Fibroblast of upper back skin (primary cell): ENCODE measurements at regions not wholly inside any gene's neighbourhood (a gene's known extent, or its start where the extent isn't known, plus 50 kb on each side); places are given as distances from the start of the nearest gene placed in this dataset.

ENCODE experiments used
- DNase-seq: peaks from one replicate; pipeline ENCODE4 v3.0.0-alpha.2; 2013

DNA sequence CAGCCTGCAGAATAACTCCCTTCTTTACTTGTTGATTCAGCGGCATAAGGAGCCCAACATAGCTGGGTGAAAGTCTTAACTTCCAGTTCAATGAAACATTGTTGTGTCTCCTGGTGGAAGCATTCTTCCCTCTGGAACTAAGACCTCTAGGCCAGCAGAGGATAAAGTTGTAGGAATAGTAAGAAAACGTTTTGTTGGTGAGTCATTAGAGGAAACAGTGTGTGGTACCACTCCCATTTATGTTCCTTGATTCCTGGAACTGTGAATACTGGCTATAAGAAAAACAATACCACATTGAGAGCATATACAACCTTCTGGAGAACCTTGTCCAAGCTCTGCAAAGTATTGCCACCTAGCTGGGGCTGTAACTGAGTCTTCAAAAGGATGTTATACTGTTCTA, 737.4 kb upstream of the ZP4 start:
- DNase-seq = peak; percentile 34

DNA sequence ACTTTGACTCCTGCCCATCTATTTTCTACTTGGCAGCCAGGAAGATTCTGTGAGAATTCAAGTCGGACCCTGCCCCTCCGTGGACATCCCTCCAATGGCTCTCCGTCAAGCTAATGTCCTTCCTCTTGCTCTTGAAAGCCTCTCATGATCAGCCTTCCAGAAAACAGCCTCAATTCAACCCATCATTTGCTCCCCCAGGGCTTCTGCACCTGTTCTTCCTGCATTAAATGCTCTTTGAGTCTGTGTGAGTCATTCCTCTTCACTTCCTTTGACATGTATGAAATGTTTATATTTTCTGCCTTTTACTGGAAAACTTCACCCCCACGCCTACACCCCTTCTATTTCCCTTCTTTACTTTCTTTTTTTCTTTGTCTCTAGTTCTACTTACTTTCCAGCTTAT, 734.1 kb upstream of the ZP4 start:
- no peak for DNase-seq

DNA sequence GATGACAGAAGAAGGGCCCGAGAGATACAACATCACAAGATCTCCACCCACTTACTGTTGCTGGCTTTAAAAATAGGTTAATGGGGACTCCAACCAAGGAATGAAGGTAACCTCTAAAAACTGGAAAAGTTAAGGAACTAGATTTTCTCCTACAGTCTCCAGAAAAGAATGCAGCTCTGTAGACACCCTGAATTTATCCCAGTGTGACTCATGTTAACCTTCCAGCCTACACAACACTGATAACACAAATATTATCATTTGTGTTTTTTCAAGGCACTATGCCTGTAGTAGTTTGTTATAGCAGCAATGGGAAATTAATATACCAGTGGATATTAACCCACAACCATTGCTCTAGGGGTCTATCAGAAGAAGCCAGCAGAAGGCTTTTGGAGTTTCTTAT, 730.7 kb upstream of the ZP4 start:
- no peak for DNase-seq

DNA sequence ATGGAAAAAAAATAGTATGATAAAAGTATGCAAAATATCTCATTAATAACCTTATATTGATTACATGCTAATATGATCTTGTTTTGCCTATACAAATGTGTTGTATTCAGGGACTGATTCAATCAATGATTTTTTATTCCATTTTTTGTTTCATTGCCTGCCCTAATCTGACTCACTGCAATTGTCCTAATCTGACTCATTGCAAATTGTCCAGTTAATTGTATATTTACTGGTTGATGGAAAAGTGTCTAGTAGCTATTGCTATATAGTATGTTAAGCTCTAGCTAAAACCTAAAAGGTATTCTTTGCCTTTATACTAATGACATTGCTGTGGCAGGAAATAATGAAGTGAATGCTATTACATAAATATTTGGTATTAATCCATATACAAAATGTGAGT, 728.9 kb upstream of the ZP4 start:
- no peak for DNase-seq

DNA sequence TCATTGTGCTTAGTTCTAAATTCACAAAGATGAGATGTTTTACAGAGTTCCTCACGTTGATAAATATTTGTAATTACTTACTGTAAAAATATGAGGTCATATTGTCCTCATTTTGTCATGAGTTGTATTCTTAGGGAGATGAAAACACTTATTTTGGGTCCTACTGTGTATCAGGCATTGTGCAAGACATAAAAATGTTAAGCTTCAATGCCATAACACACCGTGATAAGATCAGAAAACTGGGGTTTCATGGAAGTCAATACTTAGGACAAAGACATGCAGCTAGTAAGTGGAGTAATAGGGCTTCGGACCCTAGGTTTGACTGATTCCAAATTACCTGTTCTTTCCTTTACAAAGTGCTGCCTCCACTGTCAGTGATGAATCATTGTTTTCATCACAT, 720.7 kb upstream of the ZP4 start:
- no peak for DNase-seq

DNA sequence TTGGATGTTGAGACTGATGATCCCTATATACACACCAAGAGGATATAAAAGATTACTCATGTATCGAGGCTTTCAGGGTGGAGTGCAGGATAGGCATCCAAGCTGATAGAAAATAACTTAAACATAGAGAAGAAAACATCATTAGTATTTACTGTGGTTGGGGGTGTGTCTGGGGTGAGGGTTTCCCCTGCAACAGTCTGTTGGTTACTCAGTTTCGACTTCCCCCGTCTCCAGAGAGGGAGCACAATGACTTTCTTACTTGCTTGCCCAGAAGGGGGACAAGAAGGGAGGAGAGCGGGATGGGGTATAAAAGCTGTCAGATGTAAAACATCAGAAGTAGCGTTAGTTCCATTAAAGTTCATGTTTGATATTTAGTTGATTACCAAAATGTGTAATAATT, 717.4 kb upstream of the ZP4 start:
- no peak for DNase-seq

DNA sequence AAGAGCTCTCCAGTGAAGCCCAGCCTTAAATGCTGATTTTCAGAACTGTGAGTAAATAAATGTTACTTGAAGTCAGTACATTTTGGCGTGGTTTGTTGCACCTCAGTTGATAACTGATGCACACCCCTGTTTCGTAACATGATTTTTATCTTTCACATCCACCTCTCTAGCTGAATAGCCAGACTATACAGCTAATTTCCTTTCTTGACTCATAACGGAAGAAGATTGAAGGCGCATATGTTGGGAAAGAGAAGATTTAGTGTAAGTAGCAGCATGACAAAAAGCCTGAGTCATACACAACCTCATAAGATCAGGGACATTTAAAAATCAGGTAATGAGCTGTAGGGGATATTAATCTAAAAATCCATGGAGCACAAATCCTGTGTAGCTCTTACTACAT, 716.2 kb upstream of the ZP4 start:
- peak; percentile 71 for DNase-seq

DNA sequence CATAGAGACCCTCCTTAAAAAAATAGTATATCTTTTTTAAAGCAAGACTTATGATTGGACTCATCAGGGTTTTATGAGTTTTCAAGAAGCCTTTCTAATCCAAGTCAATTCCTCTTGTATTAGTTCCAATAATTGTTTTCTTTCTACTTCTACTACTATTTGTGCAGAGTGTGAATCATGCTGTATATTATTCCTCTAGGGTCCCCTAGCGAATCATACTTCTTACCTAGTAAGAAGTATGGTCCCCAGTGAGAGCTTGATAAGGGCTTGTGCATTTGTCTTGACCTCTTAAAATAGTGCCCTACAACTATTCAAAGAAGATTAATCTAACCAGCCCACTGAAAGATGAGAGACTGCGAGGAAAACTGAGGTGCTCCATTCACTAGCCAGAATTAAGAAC, 715.7 kb upstream of the ZP4 start:
- DNase-seq = no peak

DNA sequence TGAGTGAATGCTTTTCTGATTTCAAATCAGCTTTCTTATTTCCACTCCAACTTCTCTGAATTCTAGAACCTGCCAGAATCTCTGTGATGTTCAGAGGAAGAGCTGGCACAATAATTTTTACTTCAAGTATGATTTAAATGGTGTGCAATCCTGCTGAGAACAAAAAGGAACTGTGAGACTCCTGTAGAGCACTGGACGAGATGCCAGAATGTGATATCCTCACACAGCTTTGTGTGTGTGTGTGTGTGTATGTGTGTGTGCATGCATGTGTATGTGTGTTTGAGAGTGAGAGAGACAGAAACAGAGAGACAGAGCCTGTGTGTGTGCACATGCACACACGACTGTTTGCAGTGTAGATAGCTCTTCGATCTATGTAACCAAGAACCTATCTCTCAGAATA, 713.6 kb upstream of the ZP4 start:
- DNase-seq = no peak

DNA sequence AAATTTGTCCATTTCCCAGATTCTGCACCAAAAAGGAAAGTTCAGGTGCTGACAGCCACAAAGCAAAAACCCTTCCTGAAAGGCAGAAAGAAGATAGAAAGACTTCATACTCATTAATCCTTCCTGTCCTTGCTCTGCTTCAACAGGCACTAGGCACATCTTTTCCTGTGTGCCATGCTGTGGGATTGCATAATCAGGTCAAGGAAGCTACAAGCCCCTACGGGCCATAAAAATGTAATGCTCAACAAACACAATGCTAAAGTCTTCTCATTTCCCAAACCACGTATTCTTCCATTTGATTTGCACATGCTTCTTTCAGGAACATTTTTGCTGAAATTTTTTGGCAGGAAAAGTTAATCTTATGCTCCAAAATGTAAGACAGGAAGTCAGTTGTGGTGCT, 710.9 kb upstream of the ZP4 start:
- DNase-seq = peak; percentile 27

DNA sequence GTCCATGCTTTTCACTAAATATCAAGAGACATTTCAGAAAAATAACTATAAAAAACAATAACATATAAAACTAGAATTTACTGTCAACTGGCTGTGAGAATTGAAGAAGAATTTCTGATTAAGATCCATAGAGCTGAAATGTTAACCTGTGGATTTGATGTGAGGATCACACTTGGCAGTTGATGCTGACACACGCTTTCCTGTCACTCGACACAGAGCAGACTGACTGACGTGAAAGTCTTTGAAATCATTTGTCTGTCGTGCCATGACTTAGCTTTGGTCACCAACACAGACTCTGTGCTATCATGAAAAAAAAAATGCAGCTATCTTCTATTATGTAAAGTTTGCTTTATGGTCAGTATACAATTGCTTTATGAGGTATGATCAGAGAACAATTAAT, 706.0 kb upstream of the ZP4 start:
- DNase-seq = no peak

DNA sequence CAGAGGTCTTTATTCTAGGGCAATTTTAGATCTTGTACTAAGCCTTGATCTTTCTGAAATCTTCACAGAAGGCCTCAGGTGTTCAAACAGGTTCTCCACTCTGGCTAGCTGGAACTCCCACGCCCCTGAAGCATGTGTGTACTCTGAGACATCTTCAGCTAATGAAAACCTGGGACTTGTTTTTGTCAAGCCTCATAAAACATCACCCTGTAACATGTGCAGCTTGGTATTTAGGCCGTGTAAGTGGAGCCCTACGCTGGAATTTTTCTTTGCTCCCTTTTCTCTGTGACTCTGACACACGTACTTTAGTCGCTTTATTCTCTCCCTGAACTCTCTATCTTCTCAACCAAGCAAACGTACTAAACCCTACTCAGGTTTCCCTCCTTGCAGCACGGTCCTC, 701.9 kb upstream of the ZP4 start:
- DNase-seq = no peak

DNA sequence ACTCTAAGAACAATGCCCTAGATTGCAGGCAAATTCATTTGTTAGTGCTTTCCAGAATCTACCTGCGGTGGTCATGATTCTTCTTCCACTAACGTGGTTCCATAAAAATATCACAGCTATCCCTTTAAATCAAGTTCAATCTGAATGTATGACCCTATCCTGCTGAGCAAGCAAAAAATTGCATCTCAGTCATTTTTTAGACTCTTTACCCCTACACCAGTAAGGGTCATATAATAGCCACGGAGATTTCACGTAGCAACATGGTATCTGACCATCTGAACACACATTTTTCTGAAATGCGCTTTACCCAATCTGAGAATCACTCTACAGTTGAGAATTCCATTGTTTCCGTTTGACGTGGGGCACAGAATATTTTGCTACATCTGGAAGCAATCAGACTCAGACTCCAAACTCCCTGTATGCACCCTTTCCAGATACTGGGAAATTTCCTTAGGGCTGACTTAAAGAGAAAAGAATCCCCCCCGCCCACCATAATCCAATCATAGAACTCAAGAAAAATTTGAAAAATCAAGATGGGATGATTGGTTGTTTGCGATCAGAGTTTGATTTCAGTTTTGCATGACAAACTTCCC, 699.2 kb upstream of the ZP4 start:
- DNase-seq = peak; percentile 98

DNA sequence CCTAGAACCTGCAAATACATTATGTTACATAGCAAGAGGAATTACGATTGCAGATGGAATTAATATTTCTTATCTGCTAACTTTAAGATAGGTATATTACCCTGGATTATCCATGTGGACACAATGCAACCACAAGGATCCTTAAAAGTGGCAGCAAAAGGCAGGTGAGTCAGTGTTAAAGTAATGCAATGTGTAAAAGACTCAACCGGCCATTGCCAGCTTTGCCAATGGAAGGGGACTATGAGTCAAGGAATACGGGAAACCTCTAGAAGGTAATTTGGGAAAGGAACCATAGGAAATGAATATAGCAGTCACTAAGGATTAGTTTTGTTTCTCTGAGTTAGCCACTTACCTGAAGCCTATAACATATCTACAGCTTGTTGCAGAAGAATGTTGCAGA, 692.1 kb upstream of the ZP4 start:
- DNase-seq = no peak

DNA sequence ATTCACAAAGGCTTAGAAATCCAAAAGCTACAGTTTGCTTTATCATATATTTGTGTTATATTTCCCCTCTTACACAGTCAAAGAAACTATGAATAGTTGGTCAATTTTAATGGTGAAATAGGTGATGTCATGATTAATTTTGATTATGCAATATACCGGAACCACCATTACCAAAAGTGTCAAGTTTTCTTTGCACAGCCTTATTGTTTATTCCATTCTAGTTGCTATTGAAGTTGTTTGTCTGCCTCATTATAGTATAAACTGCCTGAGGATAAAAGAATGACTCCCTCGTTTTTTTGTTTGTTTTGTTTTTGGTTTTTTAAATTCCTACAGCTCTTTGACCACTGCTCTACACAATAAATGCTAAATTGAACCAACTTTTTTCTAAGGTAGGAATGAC, 690.6 kb upstream of the ZP4 start:
- DNase-seq = no peak

DNA sequence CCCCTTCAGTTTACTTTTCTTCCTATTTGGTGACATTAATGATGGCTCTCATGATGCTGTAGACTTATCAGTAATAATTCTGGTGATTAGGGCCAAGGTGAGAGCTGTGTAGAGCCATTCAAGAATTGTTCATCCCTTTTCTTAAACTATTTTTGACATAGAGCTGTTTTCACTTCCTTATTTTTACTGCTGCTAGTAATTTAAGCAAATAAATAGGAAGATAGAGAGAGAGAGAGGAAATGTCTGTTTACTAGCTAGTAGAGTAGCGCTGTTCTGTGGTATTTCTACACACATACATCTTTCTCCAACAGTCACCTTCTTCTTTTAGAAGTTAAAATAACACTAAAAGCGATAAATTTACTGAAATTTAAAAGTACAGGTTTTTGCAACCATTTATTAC, 678.0 kb upstream of the ZP4 start:
- DNase-seq = no peak

DNA sequence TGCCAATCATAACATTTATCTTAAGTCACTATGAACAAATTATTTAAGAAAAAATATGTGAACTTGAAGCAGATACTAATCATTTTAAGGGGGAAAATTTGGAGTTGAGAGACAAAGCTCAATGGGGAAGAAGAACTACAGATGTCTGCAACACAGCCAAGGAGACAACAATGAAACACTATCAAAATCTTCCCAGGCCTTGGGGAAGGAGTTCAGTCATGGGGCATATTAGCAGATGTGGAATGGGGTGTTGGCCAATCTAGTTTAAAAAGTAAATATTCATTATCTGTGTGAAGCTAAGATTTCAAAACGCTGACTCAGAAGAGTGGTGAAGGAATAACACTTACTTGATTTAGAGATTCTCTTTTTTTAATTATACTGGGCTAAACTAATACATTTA, 671.6 kb upstream of the ZP4 start:
- peak; percentile 44 for DNase-seq

DNA sequence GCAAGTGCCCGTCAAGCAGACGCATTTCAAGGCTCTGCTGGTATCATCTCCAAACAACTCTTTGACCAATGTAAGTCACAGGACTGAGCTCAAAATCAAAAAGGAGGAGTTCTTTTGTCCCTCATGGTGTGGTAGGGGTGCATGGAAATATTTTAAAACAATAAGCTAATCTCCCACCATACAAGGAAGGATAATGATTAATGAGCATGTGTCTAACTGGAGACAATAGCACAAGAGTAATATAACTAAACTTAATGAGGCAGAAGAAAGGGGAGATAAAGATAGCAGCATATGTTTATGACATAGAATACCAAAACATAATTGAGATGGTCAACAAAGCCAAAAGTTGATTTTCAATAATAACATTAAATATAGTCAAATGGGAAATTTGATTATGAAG, 668.0 kb upstream of the ZP4 start:
- DNase-seq = no peak

DNA sequence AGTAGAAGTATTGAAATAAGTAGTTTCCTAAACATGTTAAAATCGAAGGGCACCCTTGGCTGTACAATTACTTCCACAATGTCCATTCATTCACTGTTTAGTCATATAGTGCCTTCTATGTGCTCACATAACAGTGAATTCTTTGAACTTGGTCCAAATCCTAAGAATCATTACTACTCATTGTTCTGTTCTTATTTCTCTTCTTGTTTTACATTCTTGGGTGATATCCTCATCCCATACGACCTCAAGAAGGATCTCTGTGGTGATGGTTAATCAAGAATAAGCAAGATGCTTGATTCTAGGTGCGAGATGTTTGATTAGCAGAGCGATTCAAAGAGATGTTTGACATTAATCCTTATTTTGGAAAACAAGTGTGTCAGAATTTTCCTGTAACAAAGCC, 667.4 kb upstream of the ZP4 start:
- DNase-seq = peak; percentile 90

DNA sequence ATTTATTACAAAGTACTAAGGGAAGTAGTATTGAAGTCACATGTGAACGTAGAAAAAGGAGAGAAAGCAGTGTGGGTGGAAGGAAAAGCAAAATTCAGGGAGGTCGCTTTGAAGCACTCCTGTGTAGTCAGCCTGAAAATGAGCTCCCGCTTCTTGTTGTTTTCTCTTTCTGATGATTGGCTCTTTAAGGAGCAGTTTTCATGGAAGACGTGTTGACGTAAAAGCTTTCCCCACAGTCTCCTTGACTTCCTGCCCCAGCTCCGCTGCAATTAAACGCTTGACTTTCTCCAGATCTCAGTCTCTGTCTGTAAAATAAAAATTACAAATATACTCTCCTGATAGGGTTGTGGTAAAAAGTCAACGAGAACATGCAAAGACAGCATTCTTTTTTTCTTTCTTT, 661.5 kb upstream of the ZP4 start:
- DNase-seq = no peak

DNA sequence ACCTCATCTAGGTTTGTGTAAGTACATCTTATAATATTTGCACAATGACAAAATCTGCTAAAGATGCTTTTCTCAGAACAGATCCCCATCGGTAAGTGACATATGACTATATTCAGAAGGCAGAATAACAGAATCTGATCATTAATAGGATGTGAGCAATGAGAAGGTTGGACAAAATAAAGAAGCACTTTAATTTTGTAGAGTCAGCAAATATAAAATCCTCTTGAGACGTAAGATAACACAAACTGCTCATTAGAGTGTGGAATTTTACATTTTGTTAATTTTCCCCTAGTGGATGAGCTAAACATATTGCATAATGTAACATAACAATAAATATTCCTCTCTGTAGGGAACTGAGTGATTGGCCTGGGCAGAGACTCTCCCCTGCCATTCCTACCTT, 658.4 kb upstream of the ZP4 start:
- no peak for DNase-seq

DNA sequence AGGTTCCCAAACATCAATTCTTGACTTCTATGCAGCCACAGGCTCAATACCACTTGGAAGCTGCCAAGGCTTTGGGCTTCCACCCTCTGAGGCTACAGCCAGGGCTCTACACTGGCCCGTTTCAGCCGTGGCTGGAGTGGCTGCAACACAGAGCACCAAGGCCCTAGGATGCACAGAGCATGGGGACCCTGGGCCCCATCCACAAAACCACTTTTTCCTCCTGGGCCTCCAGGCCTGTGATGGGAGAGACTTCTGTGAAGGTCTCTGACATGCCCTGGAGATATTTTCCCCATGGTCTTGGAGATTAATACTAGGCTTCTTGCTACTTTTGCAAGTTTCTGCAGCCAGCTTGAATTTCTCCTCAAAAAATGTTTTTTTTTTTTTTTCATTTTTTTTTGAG, 655.4 kb upstream of the ZP4 start:
- no peak for DNase-seq

DNA sequence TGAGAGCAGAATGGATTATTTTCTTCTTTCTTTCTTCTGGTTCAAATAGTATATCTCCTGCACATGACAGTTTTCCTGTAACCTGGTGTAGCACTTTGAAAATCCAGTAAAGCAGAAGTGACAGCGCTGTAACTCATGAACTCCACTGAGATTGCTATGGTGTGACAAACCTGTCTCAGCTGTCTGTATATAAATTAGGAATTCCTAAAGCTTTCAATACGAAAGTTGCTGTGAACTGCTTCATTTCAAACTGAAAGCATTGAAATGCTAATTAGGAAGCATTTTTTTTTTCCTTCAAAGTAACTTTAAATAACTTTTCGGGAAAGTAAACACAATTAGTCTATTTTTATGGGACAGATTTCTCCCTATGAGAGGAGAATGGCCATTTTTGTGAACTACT, 646.9 kb upstream of the ZP4 start:
- DNase-seq = no peak

DNA sequence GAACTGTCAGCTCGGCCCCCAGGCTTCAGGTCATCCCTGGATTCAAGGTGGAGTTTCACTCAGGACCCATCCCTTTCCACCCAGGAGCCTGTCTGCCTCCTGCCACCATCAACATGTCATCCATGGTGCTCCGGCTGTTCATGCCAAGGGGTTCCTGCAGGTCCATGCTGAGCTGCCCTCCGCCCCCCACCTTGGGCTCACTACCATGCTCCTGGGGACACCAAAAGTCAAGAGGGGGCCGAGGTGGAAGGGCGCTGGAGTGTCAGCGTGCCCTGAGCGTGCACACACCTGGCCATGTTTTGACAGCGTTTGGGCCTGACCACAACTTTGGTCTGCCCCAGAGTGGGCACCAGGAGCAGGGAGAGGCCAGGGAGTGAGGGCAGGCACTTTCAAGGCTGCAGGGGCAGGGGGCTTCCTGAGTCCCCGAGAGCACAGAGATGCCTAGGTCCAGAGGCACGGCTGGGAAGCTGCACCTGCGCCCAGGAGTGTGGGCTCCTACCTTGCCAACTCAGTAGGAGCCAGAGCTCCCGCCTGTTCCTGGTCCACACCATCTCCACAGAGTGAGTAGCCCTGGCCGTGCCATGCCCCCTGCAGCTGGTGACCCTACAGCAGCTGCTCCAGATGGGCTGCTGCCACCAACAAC, 639.6 kb upstream of the ZP4 start:
- DNase-seq = no peak

DNA sequence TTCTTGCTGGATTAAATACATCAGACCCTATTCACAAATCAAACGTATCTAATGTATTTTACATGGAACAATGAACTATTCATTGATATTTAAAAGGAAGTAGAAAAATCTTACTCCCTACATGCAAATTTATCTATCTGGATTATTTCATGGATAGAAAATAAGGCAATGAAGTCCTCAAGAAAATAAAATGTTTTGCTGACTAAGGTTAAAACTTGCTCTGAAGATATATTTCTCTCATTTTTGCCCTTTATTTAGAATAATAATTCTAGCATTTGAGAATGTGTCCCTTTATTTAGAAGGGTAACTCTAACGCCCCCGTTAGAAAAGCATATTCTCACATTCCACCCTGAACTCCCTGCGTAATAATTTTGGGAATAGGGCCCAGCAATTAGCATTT, 627.0 kb upstream of the ZP4 start:
- DNase-seq = no peak

DNA sequence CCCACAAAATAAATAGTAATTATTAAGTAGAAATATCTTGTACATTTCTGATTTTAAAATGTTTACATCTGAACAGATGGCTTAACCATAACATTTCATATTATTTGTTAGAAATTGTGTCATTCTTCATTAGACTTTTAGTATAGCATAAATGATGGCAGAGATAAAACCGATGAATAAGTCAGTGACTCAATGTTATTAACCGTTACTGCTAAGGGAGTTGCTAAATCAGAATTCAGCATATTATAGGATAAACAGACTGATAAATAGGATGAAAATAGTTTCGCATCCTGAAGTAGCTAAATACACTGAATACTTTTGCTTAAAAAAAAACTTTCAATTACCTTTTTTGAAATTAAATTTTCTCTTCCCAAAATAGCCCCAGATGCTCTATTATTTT, 610.6 kb upstream of the ZP4 start:
- no peak for DNase-seq
